SKM-1 (cell line): ENCODE measurements at regions not wholly inside any gene's neighbourhood (a gene's known extent, or its start where the extent isn't known, plus 50 kb on each side); places are given as distances from the start of the nearest gene placed in this dataset.

Experiments
- DNase-seq: peaks from one replicate; lab custom pipeline; 2025; ENCODE audit not compliant: unreplicated experiment; lab: John Stamatoyannopoulos, UW

DNA sequence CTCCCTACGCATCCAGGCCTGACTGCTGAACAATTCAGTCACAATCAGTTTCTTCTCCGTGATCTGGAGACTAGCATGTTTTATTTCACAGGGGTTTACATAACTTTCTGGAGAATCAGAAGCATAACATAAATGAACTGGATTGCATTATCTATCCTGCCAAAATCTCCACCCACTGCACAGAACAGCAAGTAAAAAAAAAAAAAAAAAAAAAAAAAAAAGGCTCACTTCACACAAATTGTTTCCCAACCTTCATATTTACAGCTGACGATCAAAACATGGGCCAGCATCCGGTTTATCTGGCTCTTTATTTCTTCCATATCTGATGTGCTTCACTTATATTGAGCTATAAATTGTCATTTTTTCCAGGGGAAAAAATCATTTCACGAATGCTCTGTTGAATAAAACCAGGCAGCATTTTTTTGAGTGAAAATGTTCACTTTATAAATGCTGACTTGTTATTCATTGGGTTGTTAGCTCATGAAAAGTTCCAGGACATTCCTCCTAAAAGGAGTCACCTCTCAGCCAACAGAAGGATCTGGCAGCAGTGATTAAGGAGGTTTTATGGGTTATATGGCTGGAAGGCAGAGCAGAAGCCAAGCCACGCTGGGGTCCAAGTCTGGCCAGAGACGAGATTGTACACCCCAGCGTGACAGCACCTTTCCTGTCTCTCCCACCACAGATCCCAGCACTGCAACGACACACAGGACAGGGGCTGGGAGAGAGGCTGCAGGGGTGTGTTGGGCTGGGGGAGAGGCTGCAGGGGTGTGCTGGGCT, 51.2 kb upstream of the GLI2 start:
- no peak for DNase-seq

DNA sequence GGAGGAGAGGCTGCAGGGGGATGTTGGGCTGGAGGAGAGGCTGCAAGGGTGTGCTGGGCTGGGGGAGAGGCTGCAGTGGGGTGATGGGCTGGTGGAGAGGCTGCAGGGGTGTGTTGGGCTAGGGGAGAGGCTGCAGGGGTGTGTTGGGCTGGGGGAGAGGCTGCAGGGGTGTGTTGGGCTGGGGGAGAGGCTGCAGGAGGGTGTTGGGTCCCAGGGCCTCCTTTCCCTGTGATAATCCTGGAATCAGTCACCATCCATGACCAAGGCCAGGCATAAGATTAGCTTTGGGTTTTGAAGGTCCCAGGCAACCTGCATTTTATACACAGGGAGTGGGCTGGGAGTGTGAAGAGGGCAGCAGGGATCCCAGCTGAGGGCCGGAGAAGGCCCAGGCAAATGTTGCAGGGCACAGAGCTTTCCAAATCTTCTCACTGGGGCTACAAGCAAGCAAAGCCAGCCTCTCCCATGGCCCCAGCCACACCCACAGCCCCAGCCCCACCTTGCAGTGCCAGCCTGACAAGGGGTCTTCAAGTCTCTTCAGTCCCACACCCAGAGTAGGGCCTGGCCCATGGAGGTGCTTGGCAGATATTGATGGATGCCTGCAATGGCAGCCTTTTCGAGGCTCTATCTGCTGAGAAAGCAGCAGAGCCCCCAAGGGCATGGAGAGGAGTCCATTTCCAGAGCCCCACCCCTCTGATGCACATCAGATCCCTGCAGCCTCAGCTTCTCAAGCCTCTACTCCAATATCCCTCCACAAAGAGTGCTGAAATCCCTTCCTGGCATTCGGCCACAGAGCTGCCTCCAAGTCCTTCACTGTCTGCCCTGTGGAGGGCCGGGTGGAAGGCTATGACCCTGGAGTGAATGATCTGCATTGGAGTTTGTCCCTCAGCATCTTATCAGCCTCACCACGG, 50.3 kb upstream of the GLI2 start:
- no peak for DNase-seq
